ENCODE measurements at regions not wholly inside any gene's neighbourhood (a gene's known extent, or its start where the extent isn't known, plus 50 kb on each side); places are given as distances from the start of the nearest gene placed in this dataset.

DNA sequence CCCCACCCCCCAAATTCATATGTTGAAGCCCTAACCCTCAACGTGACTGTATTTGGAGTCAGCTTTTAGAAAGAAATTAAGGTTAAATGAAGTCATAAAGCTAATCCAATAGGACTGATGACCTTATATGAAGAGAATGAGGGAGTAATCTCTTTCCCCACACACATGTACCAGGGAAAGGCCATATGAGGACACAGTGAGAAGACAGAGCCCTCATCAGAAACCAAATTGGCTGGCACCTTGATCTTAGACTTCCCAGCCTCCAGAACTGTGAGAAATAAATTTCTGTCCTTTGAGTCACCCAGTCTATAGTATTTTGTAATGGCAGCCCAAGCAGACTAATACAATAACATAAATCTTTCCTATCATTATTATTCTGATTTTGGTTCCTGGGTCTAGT is 194.7 kb upstream of the NANOGP8 start:
- TF ChIP-seq TAF1 (IDR thresholded peaks at IDR 0.05; ENCODE audit: low read depth, low read length) (no peak), POLR2A (IDR thresholded peaks at IDR 0.05; ENCODE audit: low read depth, low read length) (no peak)
